ENCODE measurements at regions not wholly inside any gene's neighbourhood (a gene's known extent, or its start where the extent isn't known, plus 50 kb on each side); places are given as distances from the start of the nearest gene placed in this dataset.

GRCh38 chr19:27720155-27720554, 1492.8 kb downstream of the UQCRFS1 start:
- ChIA-PET POLR2A (no interaction called here), CTCF (no interaction called here)
- Histone ChIP-seq H3K36me3 (ENCODE audit: control insufficient read depth in 2 of 2, insufficient read depth in 1 of 2, low read length in 2 of 2) (no peaks in the 10 kb centered on the region; a peak in 1 of 3 replicates), H3K4me3 (ENCODE audit: low read depth, low read length) (no peak overlapping the region), H3K27ac (ENCODE audit: extremely low read depth, low read depth, low read length) (no peak overlapping the region), H3K9me3 (ENCODE audit: control insufficient read depth, insufficient read depth, low read depth, low read length) (peaks cover 24% of the 10 kb centered on the region), H3K4me1 (ENCODE audit: control insufficient read depth, insufficient read depth, low read length) (no peaks in the 10 kb centered on the region)
- TF ChIP-seq SP2 (tag by site-specific recombination; IDR thresholded peaks at IDR 0.05), result no peak

- Histone ChIP-seq H3K27ac (ENCODE audit: extremely low read depth, low read depth, low read length) (no peak overlapping the region), H3K4me1 (ENCODE audit: control insufficient read depth, insufficient read depth, low read length) (no peaks in the 10 kb centered on the region), H3K36me3 (ENCODE audit: control insufficient read depth in 2 of 2, insufficient read depth in 1 of 2, low read length in 2 of 2) (no peaks in the 10 kb centered on the region; a peak in 1 of 3 replicates), H3K9me3 (ENCODE audit: control insufficient read depth, insufficient read depth, low read depth, low read length) (peaks cover 13% of the 10 kb centered on the region), H3K4me3 (ENCODE audit: low read depth, low read length) (no peak overlapping the region)
- ChIA-PET POLR2A (no interaction called here), CTCF (no interaction called here)
- TF ChIP-seq BCL6B (tag by site-specific recombination; IDR thresholded peaks at IDR 0.05), result no peak
- TF ChIP-seq ZNF24 (tag by site-specific recombination; IDR thresholded peaks at IDR 0.05), result no peak
- TF ChIP-seq ZNF174 (tag by site-specific recombination; IDR thresholded peaks at IDR 0.05), result no peak
- TF ChIP-seq ZNF488 (tag by site-specific recombination; IDR thresholded peaks at IDR 0.05), result no peak
- TF ChIP-seq ZFP37 (tag by site-specific recombination; IDR thresholded peaks at IDR 0.05), result no peak
- TF ChIP-seq ZNF146 (tag by site-specific recombination; IDR thresholded peaks at IDR 0.05), result no peak
- no peak for TF ChIP-seq ZNF792 (tag by site-specific recombination; IDR thresholded peaks at IDR 0.05)
- TF ChIP-seq ZNF639 (tag by site-specific recombination; IDR thresholded peaks at IDR 0.05), result no peak
- no peak for TF ChIP-seq ZBTB7A (tag by site-specific recombination; IDR thresholded peaks at IDR 0.05; ENCODE audit: low read depth)
- TF ChIP-seq ZNF600 (tag by site-specific recombination; IDR thresholded peaks at IDR 0.05), result no peak
- no peak for TF ChIP-seq ZNF561 (tag by site-specific recombination; IDR thresholded peaks at IDR 0.05; ENCODE audit: borderline replicate concordance)
- TF ChIP-seq IKZF3 (tag by site-specific recombination; IDR thresholded peaks at IDR 0.05), result no peak
- TF ChIP-seq ZNF266 (tag by site-specific recombination; IDR thresholded peaks at IDR 0.05; ENCODE audit: low read depth), result no peak
- TF ChIP-seq ZNF362 (tag by site-specific recombination; IDR thresholded peaks at IDR 0.05), result no peak
- TF ChIP-seq ZNF121 (tag by site-specific recombination; IDR thresholded peaks at IDR 0.05), result no peak
- TF ChIP-seq ZNF558 (tag by site-specific recombination; IDR thresholded peaks at IDR 0.05), result no peak
- TF ChIP-seq ZBTB44 (tag by site-specific recombination; IDR thresholded peaks at IDR 0.05), result no peak
- no peak for TF ChIP-seq ZBTB21 (tag by site-specific recombination; IDR thresholded peaks at IDR 0.05)
- TF ChIP-seq GLIS1 (tag by site-specific recombination; IDR thresholded peaks at IDR 0.05), result no peak
- TF ChIP-seq YY2 (tag by site-specific recombination; IDR thresholded peaks at IDR 0.05), result no peak
Measured at GRCh38 chr19:27719034-27719433, 1493.9 kb downstream of the UQCRFS1 start.
